ENCODE measurements at regions not wholly inside any gene's neighbourhood (a gene's known extent, or its start where the extent isn't known, plus 50 kb on each side); places are given as distances from the start of the nearest gene placed in this dataset.

- TF ChIP-seq, protein P1, sequence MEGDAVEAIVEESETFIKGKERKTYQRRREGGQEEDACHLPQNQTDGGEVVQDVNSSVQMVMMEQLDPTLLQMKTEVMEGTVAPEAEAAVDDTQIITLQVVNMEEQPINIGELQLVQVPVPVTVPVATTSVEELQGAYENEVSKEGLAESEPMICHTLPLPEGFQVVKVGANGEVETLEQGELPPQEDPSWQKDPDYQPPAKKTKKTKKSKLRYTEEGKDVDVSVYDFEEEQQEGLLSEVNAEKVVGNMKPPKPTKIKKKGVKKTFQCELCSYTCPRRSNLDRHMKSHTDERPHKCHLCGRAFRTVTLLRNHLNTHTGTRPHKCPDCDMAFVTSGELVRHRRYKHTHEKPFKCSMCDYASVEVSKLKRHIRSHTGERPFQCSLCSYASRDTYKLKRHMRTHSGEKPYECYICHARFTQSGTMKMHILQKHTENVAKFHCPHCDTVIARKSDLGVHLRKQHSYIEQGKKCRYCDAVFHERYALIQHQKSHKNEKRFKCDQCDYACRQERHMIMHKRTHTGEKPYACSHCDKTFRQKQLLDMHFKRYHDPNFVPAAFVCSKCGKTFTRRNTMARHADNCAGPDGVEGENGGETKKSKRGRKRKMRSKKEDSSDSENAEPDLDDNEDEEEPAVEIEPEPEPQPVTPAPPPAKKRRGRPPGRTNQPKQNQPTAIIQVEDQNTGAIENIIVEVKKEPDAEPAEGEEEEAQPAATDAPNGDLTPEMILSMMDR (IDR thresholded peaks at IDR 0.05) = no peak
- TF ChIP-seq EZH2 (IDR thresholded peaks at IDR 0.05) (no peak), EZH2phosphoT487 (IDR thresholded peaks at IDR 0.05) (no peak)
These were observed 394.8 kb downstream of the MATN1 start for GRCh38 chr1:30328401-30329262.

All from neural progenitor cell (in vitro differentiated cells).